LNCaP clone FGC (cell line): ENCODE measurements at regions not wholly inside any gene's neighbourhood (a gene's known extent, or its start where the extent isn't known, plus 50 kb on each side); places are given as distances from the start of the nearest gene placed in this dataset.
"Not testable (repeated sequence)": the region's sequence is repeated elsewhere in the genome, so short reads cannot be mapped to it uniquely, and the experiment has no call there.

ENCODE experiments used
- DNase-seq: peaks from one replicate; pipeline ENCODE4 v3.0.0-alpha.2; 2011; ENCODE audit warnings: low read depth
- H3K4me3 ChIP-seq: 2 replicates; pipeline ENCODE4 v1.5.1; 2011; ENCODE audit warnings: mild to moderate bottlenecking, low read depth, low read length, control low read depth
- TF ChIP-seq, protein P1 (sequence below): IDR thresholded peaks from 2 replicates; pipeline ENCODE4 v1.5.1; 2012; ENCODE audit warnings: mild to moderate bottlenecking; ENCODE audit not compliant: control insufficient read depth, insufficient read depth; ENCODE audit errors: extremely low read depth

DNA sequence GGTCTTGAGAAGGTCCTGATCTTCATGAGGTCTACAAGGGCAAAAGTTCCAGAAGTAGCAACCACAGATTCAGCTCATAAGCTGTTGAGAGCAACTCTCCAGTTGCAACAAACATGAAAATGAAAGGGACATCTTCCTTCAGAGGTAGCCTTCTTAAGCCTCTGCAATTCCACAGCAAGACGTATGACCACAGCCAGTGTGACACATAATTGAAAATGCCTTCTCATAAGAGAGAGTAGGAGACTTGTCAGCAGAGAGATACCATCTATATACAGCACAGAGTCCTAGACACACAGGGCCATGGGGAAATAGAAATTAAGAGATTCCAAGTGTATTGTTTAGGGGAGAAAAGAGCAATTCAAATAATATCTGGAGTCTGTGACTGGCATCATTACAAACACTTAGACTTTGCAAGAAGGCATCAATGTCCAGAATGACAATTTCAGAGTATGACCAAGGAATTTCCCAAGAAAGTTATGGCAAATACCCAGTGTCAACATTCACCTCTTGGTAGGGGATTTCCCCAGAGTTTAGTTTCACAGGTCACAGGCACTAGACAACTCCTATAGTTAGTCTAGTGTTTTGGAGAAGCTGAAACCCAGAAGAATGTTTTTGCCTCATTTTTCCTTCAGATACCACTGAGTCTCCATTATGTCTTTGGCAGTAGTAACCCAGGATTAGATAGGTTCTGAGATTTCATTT lies 340.3 kb downstream of the ZNF674 start:
- TF ChIP-seq, protein P1, sequence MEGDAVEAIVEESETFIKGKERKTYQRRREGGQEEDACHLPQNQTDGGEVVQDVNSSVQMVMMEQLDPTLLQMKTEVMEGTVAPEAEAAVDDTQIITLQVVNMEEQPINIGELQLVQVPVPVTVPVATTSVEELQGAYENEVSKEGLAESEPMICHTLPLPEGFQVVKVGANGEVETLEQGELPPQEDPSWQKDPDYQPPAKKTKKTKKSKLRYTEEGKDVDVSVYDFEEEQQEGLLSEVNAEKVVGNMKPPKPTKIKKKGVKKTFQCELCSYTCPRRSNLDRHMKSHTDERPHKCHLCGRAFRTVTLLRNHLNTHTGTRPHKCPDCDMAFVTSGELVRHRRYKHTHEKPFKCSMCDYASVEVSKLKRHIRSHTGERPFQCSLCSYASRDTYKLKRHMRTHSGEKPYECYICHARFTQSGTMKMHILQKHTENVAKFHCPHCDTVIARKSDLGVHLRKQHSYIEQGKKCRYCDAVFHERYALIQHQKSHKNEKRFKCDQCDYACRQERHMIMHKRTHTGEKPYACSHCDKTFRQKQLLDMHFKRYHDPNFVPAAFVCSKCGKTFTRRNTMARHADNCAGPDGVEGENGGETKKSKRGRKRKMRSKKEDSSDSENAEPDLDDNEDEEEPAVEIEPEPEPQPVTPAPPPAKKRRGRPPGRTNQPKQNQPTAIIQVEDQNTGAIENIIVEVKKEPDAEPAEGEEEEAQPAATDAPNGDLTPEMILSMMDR = no peak
- no peak for DNase-seq
- no peak overlapping the region for H3K4me3 ChIP-seq

DNA sequence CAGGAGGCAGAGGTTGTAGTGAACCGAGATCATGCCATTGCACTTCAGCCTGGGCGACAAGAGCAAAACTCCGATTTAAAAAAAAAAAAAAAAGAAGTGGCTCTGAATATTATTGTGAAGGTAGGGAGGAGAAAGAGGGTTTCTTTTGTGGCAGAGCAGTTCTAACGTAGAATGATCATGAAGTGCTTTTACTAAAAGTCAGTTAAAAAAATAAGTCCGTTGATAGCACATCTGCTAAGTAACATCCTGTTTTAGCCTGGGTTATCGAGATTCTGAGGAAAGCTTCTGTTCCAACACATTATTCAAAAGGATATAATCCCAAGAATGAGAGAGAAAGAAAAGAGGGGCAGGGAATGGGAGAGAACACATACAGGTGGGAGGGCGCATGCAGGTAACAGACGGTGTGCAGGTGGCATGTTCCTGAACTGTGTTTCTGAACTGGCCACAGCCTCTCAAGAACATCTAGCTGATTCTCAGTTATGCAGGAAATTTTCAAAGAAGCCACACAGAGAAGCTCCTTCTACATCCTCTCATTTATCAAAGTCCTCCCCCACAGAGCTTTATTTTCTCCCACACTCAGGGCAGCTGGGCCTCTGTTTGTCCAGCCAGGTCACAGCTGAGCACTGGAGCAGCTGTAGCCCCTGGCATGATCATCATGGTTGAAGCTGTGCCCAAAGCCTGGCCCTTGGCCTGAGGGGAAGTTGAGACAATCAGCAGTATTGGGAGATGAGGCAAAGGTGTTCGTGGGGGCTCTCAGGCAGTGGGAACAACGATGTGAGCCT lies 342.3 kb downstream of the ZNF674 start:
- no peak overlapping the region for H3K4me3 ChIP-seq
- TF ChIP-seq, protein P1 = no peak
- DNase-seq = no peak

DNA sequence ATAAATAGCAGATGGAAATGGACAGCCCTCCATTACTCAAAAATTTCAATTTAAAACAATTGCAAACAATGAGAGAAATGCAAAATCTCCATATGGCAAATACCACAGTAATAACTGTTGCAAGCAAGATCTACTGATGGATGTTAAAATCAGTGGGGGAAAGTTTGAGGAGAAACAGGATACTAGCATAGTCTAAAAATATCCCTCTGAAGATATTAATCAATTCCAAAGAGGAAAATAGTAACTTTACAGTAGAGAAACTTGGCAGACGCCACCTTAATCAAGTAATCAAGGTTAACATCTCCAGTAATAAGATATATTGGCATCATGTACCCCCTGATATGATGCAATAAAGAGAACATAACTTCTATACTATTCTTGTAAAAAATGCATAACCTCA lies 344.8 kb downstream of the ZNF674 start:
- DNase-seq = no peak
- TF ChIP-seq, protein P1 = no peak

DNA sequence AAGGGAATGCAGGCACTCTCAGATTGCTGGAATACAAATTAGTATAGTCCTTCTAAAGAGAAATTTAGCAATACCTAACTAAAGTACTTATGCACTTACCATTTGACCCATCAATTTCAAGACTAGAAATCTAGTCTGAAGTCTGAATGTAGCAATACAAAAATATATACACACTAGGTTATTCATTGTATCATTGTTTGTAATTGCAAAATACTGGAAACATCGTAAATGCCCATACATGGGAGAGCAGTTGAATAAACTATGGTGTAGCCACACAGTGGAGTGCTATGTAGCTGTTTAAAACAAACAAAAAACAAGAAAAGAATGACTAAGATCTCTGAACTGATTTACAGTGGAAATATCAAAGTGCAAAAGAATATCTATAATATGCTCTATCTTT lies 346.4 kb downstream of the ZNF674 start:
- DNase-seq = no peak
- H3K4me3 ChIP-seq = no peak overlapping the region
- TF ChIP-seq, protein P1 = no peak

More for the DNA sequence above, 344.8 kb downstream of the ZNF674 start:
- H3K4me3 ChIP-seq = no peak overlapping the region

DNA sequence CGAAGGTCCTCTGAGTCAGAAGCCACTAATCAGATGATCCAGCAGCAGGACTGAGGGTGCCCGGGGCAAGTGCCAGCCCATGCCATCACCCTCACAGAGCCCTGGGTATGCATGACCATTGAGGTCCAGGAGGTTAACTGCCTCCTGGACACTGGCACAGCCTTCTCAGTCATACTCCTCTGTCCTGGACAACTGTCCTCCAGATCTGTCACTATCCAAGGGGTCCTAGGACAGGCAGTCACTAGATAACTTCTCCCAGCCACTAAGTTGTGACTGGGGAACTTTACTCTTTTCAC lies 358.5 kb downstream of the ZNF674 start:
- DNase-seq, H3K4me3 ChIP-seq: not testable (repeated sequence)

DNA sequence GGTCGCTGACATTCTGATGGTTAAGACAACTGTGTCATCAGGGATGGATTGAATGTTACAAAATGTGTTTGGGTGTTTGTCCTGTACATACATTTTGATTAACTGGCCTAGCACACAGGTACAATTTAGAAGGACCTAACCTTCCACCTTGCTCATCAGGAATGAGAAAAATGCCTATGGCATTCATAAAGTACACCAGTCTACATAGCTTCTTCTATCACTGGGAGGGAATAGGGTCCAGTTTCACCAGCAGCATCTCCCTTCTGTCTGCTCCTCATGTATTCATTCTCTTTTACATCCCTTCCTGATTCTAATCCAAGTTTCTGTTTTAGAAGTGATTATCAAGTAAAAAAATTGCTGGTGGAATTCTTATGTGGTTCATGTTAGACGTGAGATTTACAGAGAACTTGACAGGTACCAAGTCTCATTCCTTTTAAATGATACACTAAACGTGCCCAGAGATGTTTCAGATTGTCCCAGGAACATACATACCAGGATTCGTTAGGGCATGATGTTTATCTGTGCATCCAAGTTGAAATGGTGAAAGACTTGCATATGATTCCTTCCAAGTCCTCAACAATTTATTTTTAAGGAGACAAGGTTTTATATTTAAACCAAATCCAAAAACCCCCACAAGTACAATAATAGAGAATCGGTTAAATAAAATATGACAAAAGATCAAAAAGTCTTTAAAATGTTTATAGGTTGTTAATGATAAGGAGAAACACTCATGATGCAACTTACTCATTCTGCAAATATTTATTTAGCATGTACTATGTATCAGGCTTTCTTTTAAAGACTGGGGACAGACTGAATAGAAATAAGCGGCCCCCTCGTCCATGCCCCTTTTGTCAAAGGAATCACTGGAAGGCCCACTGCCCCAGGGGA lies 359.1 kb downstream of the ZNF674 start:
- H3K4me3 ChIP-seq = no peak overlapping the region
- DNase-seq = peak; percentile 25
- TF ChIP-seq, protein P1 = no peak

DNA sequence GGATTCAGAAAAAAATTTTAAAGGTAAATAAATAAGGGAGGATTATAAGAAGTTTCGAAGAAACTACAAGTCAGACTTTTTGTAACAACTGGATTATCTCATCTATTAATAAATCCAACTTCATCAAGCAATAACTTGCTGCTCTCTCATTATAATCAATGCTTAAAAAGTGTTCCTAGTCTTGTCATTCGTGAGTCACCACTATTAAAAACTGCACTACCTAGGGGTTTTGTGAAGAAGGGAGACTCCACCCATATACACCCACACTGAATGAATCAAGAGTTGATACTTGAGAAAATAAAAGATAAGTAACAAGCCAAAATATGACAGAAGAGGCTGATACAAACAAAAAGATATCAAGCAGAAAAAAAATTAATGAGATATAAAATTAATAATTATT lies 360.5 kb downstream of the ZNF674 start:
- no peak overlapping the region for H3K4me3 ChIP-seq
- TF ChIP-seq, protein P1 = no peak
- no peak for DNase-seq
